Ishikawa (cell line): ENCODE measurements at regions not wholly inside any gene's neighbourhood (a gene's known extent, or its start where the extent isn't known, plus 50 kb on each side); places are given as distances from the start of the nearest gene placed in this dataset.

ENCODE experiments used
- CEBPB ChIP-seq: IDR thresholded peaks from 2 replicates; pipeline ENCODE4 v1.6.1; 2012
- CREB1 ChIP-seq: IDR thresholded peaks from 2 replicates; pipeline ENCODE4 v1.6.1; 2012; ENCODE audit warnings: low read depth
- EGR1 ChIP-seq: IDR thresholded peaks from 2 replicates; pipeline ENCODE4 v1.6.1; 2012
- EP300 ChIP-seq: IDR thresholded peaks from 2 replicates; pipeline ENCODE4 v1.6.1; 2012; ENCODE audit warnings: borderline replicate concordance
- FOXM1 ChIP-seq: IDR thresholded peaks from 2 replicates; pipeline ENCODE4 v1.6.1; 2012; ENCODE audit warnings: low read depth, borderline replicate concordance
- MAX ChIP-seq: IDR thresholded peaks from 2 replicates; pipeline ENCODE4 v1.6.1; 2012
- NFIC ChIP-seq: IDR thresholded peaks from 2 replicates; pipeline ENCODE4 v1.6.1; 2012
- RAD21 ChIP-seq: IDR thresholded peaks from 2 replicates; pipeline ENCODE4 v1.6.1; 2012; ENCODE audit warnings: low read depth
- REST ChIP-seq: IDR thresholded peaks from 2 replicates; pipeline ENCODE4 v1.6.1; 2012; ENCODE audit warnings: low read depth, mild to moderate bottlenecking
- TAF1 ChIP-seq: IDR thresholded peaks from 2 replicates; pipeline ENCODE4 v1.6.1; 2012; ENCODE audit warnings: low read depth, mild to moderate bottlenecking
- TCF12 ChIP-seq: IDR thresholded peaks from 2 replicates; pipeline ENCODE4 v1.6.1; 2012; ENCODE audit warnings: low read depth
- TEAD4 ChIP-seq: IDR thresholded peaks from 2 replicates; pipeline ENCODE4 v1.6.1; 2012
- USF1 ChIP-seq: IDR thresholded peaks from 2 replicates; pipeline ENCODE4 v1.6.1; 2012
- YY1 ChIP-seq: IDR thresholded peaks from 2 replicates; pipeline ENCODE4 v1.6.1; 2012; ENCODE audit warnings: low read depth
- ZBTB7A ChIP-seq: IDR thresholded peaks from 2 replicates; pipeline ENCODE4 v1.6.1; 2012; ENCODE audit warnings: low read depth

- TF ChIP-seq TEAD4 = no peak
- no peak for TF ChIP-seq RAD21
- no peak for TF ChIP-seq REST
- TF ChIP-seq FOXM1 = no peak
- TF ChIP-seq CREB1 = no peak
These were observed 284.6 kb upstream of the PROK2 start for GRCh38 chr3:72069543-72069942.

GRCh38 chr3:72068621-72069020 is 283.7 kb upstream of the PROK2 start:
- no peak for TF ChIP-seq MAX
- TF ChIP-seq RAD21 = no peak
- TF ChIP-seq EP300 = no peak
- TF ChIP-seq FOXM1 = no peak
- no peak for TF ChIP-seq CREB1
- TF ChIP-seq YY1 = no peak
- no peak for TF ChIP-seq REST
- no peak for TF ChIP-seq CEBPB
- TF ChIP-seq TCF12 = no peak
- TF ChIP-seq NFIC = no peak
- TF ChIP-seq TEAD4 = no peak
- TF ChIP-seq ZBTB7A = no peak
- no peak for TF ChIP-seq TAF1
- no peak for TF ChIP-seq USF1
- no peak for TF ChIP-seq EGR1

- TF ChIP-seq REST = no peak
- TF ChIP-seq FOXM1 = no peak
- TF ChIP-seq YY1 = no peak
- TF ChIP-seq TAF1 = no peak
These were observed 282.8 kb upstream of the PROK2 start for GRCh38 chr3:72067721-72068120.

GRCh38 chr3:72065872-72066641 is 281.1 kb upstream of the PROK2 start:
- no peak for TF ChIP-seq REST
- no peak for TF ChIP-seq EGR1
- no peak for TF ChIP-seq EP300
- no peak for TF ChIP-seq RAD21
- no peak for TF ChIP-seq USF1
- no peak for TF ChIP-seq TCF12
- TF ChIP-seq MAX = no peak
- TF ChIP-seq FOXM1 = no peak
- TF ChIP-seq TAF1 = no peak
- TF ChIP-seq YY1 = no peak
- TF ChIP-seq CEBPB = no peak
